HFF-Myc (cell line): ENCODE measurements at regions not wholly inside any gene's neighbourhood (a gene's known extent, or its start where the extent isn't known, plus 50 kb on each side); places are given as distances from the start of the nearest gene placed in this dataset.

Experiments used
- DNase-seq: peaks from one replicate; pipeline ENCODE4 v3.0.0-alpha.2; 2011; ENCODE audit warnings: low read depth; ENCODE audit errors: extremely low read depth
- H3K4me3 ChIP-seq: replicated peaks from 2 replicates; pipeline ENCODE4 v1.5.1; 2011; ENCODE audit warnings: low read depth, mild to moderate bottlenecking, control low read depth, low read length
- CTCF ChIP-seq: IDR thresholded peaks from 2 replicates; pipeline ENCODE4 v1.5.1; 2012; ENCODE audit warnings: mild to moderate bottlenecking, low read depth, low read length, control low read depth; ENCODE audit errors: missing control alignments

- no peak for TF ChIP-seq CTCF
- no peak for DNase-seq
- no peak overlapping the region for H3K4me3 ChIP-seq
Measured at GRCh38 chr5:179431221-179431824, 86.1 kb upstream of the ADAMTS2 start.

DNA sequence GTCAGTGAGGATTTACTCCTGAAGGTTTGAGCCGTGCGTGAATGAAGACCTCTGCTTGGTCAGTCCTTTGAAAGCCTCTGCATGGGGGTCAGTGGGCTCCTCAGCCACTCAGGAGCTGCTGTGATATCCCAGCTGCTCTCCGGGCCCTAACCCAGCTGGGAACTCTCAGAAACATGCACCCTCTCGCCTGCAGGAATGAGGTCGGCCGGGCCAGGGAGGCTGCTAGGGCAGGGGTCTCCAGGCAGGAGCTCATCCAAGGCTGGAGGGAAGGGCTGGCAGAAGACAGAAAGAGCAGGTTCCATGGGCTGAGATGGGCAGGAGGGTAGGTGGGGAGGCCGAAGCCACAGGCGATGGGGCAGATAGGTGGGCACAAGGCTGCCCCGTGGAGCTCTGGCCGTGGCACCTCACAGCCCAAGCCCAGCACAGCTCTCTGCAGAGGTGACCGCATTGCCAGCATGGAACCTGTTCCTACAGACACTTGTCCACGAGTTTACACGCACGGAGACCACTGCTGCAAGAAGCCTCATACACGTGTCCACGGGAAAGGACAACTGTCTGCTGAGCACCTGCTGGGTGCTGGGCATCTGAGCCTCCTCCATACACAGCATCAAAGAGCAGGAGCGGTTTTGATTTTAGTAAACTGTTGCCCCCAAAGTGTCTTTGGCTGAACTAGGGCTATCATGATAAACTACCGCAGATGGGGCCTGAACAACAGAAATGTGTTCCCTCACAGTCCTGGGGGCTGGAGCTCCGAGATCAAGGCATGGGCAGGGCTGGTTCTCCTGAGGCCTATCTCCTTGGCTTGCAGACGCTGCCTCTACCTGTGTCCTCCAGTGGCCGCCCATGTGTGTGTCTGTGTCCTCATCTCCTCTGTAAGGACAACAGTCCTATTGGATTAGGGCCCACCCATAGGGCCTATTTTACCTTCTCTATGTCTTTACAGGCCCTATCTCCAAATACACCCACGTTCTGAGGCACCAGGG lies 85.2 kb upstream of the ADAMTS2 start:
- no peak for DNase-seq
- no peak for TF ChIP-seq CTCF
- no peak overlapping the region for H3K4me3 ChIP-seq

- no peak for TF ChIP-seq CTCF
- H3K4me3 ChIP-seq: no peak overlapping the region
- DNase-seq: no peak
Measured at GRCh38 chr5:179427676-179428056, 82.4 kb upstream of the ADAMTS2 start.

- TF ChIP-seq CTCF: no peak
- no peak overlapping the region for H3K4me3 ChIP-seq
- no peak for DNase-seq
Measured at GRCh38 chr5:179427032-179427675, 81.9 kb upstream of the ADAMTS2 start.

GRCh38 chr5:179422908-179423481 lies 77.7 kb upstream of the ADAMTS2 start:
- DNase-seq: no peak
- no peak for TF ChIP-seq CTCF
- no peak overlapping the region for H3K4me3 ChIP-seq

DNA sequence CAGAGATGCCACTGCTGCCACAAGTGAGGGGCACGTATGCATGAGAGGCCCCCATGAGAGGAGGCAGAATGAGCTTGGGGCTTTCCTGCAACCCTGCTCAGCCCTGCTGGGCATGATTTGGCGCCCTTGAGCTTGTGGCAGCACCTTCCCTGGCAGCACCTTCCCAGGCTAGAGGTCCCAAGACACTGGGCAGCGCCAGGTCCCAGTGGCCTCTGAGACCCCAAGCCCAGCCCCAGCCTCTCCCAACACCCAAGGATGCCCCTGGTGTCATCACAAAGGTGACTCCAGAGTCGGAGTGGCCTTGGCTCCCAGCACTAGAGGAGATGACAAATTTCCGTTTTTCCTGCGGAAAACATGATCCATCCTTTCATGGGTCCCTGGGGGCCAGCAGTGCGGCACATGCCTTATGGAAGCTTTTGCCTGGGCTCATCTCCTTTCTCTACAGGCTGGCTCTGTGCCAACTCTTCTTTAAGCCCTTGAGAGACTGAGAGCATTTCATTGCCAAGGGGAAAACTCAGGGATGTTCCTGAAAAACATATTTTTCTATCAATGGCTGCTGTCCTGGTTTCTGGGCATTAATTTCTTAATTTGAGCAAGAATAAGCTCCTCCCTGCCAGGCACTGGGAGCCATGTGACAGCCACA lies 77.1 kb upstream of the ADAMTS2 start:
- no peak for TF ChIP-seq CTCF
- DNase-seq: no peak
- H3K4me3 ChIP-seq: no peak overlapping the region
